GM18907 (cell line): ENCODE measurements at regions not wholly inside any gene's neighbourhood (a gene's known extent, or its start where the extent isn't known, plus 50 kb on each side); places are given as distances from the start of the nearest gene placed in this dataset.

Experiments used
- ATAC-seq: cut with Tn5 transposase; IDR thresholded peaks from one replicate; pipeline ENCODE4 v1.9.1; 2021; ENCODE audit warnings: mild to moderate bottlenecking, moderate library complexity; ENCODE audit not compliant: unreplicated experiment

- ATAC-seq = peak; percentile 26
Observed at GRCh38 chr12:46472893-46473633, 100.5 kb upstream of the SLC38A2 start.

- no peak for ATAC-seq
Observed at GRCh38 chr12:46472144-46472705, 99.7 kb upstream of the SLC38A2 start.

- ATAC-seq = no peak
Observed at GRCh38 chr12:46471404-46471803, 98.8 kb upstream of the SLC38A2 start.

- no peak for ATAC-seq
Observed at GRCh38 chr12:46470975-46471374, 98.4 kb upstream of the SLC38A2 start.

GRCh38 chr12:46470036-46470627 is 97.6 kb upstream of the SLC38A2 start:
- ATAC-seq = peak; percentile 68

GRCh38 chr12:46468813-46469212 is 96.2 kb upstream of the SLC38A2 start:
- ATAC-seq = no peak

GRCh38 chr12:46468160-46468559 is 95.6 kb upstream of the SLC38A2 start:
- ATAC-seq = no peak

GRCh38 chr12:46465307-46465706 is 92.7 kb upstream of the SLC38A2 start:
- ATAC-seq = no peak

GRCh38 chr12:46464863-46465262 is 92.3 kb upstream of the SLC38A2 start:
- no peak for ATAC-seq

GRCh38 chr12:46462641-46463355 is 90.2 kb upstream of the SLC38A2 start:
- ATAC-seq = no peak

- no peak for ATAC-seq
Observed at GRCh38 chr12:46461907-46462640, 89.5 kb upstream of the SLC38A2 start.

- no peak for ATAC-seq
Observed at GRCh38 chr12:46461459-46461858, 88.9 kb upstream of the SLC38A2 start.

GRCh38 chr12:46460682-46461210 is 88.2 kb upstream of the SLC38A2 start:
- no peak for ATAC-seq

GRCh38 chr12:46459861-46460545 is 87.4 kb upstream of the SLC38A2 start:
- ATAC-seq = peak; percentile 52

GRCh38 chr12:46459111-46459510 is 86.5 kb upstream of the SLC38A2 start:
- ATAC-seq = no peak

- ATAC-seq = no peak
Observed at GRCh38 chr12:46458500-46459102, 86.0 kb upstream of the SLC38A2 start.

- no peak for ATAC-seq
Observed at GRCh38 chr12:46457958-46458357, 85.4 kb upstream of the SLC38A2 start.

- ATAC-seq = no peak
Observed at GRCh38 chr12:46456356-46457334, 84.1 kb upstream of the SLC38A2 start.
